ENCODE measurements at regions not wholly inside any gene's neighbourhood (a gene's known extent, or its start where the extent isn't known, plus 50 kb on each side); places are given as distances from the start of the nearest gene placed in this dataset.

- Mint-ChIP-seq H3K27ac (no peak overlapping the region), H3K4me3 (no peak overlapping the region), H3K27me3 (no peaks in the 10 kb centered on the region), H3K36me3 (peaks cover 2% of the 10 kb centered on the region), H3K9me3 (peaks cover 0 to 4% (median 2%) of the 10 kb centered on the region in 3 donors), H3K4me1 (no peaks in the 10 kb centered on the region)
Measured at GRCh38 chr10:44811072-44811471, 100.1 kb upstream of the TMEM72 start.

- peaks cover 2% of the 10 kb centered on the region for H3K27me3 Mint-ChIP-seq
Measured at GRCh38 chr10:44813201-44813600, 97.9 kb upstream of the TMEM72 start.

GRCh38 chr10:44814929-44815328, 96.2 kb upstream of the TMEM72 start:
- H3K27me3 Mint-ChIP-seq = peaks cover 2% of the 10 kb centered on the region

More at GRCh38 chr10:44813201-44813600, 97.9 kb upstream of the TMEM72 start:
- H3K27ac Mint-ChIP-seq = no peak overlapping the region
- H3K4me3 Mint-ChIP-seq = no peak overlapping the region
- H3K4me1 Mint-ChIP-seq = no peaks in the 10 kb centered on the region
- H3K36me3 Mint-ChIP-seq = no peaks in the 10 kb centered on the region
- peaks cover 0 to 4% (median 2%) of the 10 kb centered on the region in 3 donors for H3K9me3 Mint-ChIP-seq

GRCh38 chr10:44818041-44818649, 93.0 kb upstream of the TMEM72 start:
- Mint-ChIP-seq H3K27ac (no peak overlapping the region), H3K4me3 (no peak overlapping the region), H3K9me3 (peaks cover 0 to 2% (median 0%) of the 10 kb centered on the region in 3 donors), H3K27me3 (peaks cover 2% of the 10 kb centered on the region), H3K36me3 (no peaks in the 10 kb centered on the region), H3K4me1 (no peaks in the 10 kb centered on the region)

More at GRCh38 chr10:44814929-44815328, 96.2 kb upstream of the TMEM72 start:
- Mint-ChIP-seq H3K4me1 (no peaks in the 10 kb centered on the region), H3K27ac (no peak overlapping the region), H3K9me3 (peaks cover 0 to 2% (median 0%) of the 10 kb centered on the region in 3 donors), H3K36me3 (no peaks in the 10 kb centered on the region), H3K4me3 (no peak overlapping the region)

- peaks cover 0 to 2% (median 0%) of the 10 kb centered on the region in 3 donors for H3K9me3 Mint-ChIP-seq
- H3K4me1 Mint-ChIP-seq = no peaks in the 10 kb centered on the region
- no peak overlapping the region for H3K27ac Mint-ChIP-seq
- H3K4me3 Mint-ChIP-seq = no peak overlapping the region
- no peaks in the 10 kb centered on the region for H3K36me3 Mint-ChIP-seq
- H3K27me3 Mint-ChIP-seq = peaks cover 2% of the 10 kb centered on the region
Measured at GRCh38 chr10:44818701-44819127, 92.4 kb upstream of the TMEM72 start.

GRCh38 chr10:44820094-44820493, 91.0 kb upstream of the TMEM72 start:
- peaks cover 2% of the 10 kb centered on the region for H3K27me3 Mint-ChIP-seq
- no peak overlapping the region for H3K4me3 Mint-ChIP-seq
- H3K9me3 Mint-ChIP-seq = no peaks in the 10 kb centered on the region
- no peak overlapping the region for H3K27ac Mint-ChIP-seq
- H3K4me1 Mint-ChIP-seq = no peaks in the 10 kb centered on the region
- no peaks in the 10 kb centered on the region for H3K36me3 Mint-ChIP-seq

GRCh38 chr10:44821290-44821689, 89.8 kb upstream of the TMEM72 start:
- Mint-ChIP-seq H3K27me3 (peaks cover 2% of the 10 kb centered on the region), H3K36me3 (no peaks in the 10 kb centered on the region), H3K27ac (no peak overlapping the region), H3K4me3 (no peak overlapping the region), H3K9me3 (no peaks in the 10 kb centered on the region), H3K4me1 (no peaks in the 10 kb centered on the region)

- peaks cover 2% of the 10 kb centered on the region for H3K27me3 Mint-ChIP-seq
- no peak overlapping the region for H3K27ac Mint-ChIP-seq
- no peaks in the 10 kb centered on the region for H3K36me3 Mint-ChIP-seq
- no peaks in the 10 kb centered on the region for H3K4me1 Mint-ChIP-seq
- H3K9me3 Mint-ChIP-seq = no peaks in the 10 kb centered on the region
- H3K4me3 Mint-ChIP-seq = no peak overlapping the region
Measured at GRCh38 chr10:44822349-44822748, 88.8 kb upstream of the TMEM72 start.

DNA sequence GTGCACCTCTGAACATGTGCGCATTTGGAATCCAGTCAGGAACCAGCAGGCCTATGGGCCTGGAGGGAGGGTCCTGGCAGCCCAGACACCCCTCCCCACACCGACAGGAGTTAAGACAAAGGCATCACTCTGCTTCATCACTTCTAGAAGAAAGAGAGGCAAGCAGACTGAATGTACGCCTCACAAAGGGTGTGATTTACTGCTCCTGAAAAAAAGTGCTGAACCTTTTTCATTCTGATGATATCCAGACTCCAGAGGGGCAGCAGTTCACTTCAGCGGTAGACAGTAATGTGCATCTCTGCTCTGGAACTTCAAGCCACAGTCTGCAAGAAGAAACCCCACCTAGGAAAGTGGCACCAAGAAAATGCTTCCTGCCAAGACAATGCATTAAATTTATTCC, 88.2 kb upstream of the TMEM72 start:
- peaks cover 0 to 1% (median 0%) of the 10 kb centered on the region in 3 donors for H3K9me3 Mint-ChIP-seq
- no peaks in the 10 kb centered on the region for H3K36me3 Mint-ChIP-seq
- H3K27me3 Mint-ChIP-seq = no peaks in the 10 kb centered on the region
- H3K27ac Mint-ChIP-seq = no peak overlapping the region
- no peaks in the 10 kb centered on the region for H3K4me1 Mint-ChIP-seq
- H3K4me3 Mint-ChIP-seq = no peak overlapping the region

DNA sequence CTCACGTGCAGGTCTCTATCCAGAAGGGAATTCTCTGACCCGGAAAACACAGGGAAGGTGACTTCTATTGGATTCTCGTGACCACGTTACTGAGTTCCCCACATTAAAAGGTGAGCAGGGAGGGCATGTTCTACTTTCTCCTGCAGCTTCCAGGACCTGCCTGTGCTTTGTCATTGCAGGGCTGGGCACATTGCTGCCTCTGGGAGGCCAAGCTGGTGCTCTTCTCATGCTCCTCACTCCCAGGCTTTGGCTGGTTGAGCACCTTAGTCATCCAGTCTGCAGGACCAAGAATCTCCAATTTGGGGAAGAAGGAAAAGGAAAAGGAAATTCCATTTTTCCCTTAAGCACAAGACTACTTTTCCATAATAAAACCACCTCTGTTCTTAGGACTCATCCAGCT, 86.5 kb upstream of the TMEM72 start:
- Mint-ChIP-seq H3K36me3 (no peaks in the 10 kb centered on the region), H3K4me1 (no peaks in the 10 kb centered on the region), H3K9me3 (peaks cover 0 to 1% (median 0%) of the 10 kb centered on the region in 3 donors), H3K27me3 (peaks cover 4% of the 10 kb centered on the region), H3K4me3 (no peak overlapping the region), H3K27ac (no peak overlapping the region)

DNA sequence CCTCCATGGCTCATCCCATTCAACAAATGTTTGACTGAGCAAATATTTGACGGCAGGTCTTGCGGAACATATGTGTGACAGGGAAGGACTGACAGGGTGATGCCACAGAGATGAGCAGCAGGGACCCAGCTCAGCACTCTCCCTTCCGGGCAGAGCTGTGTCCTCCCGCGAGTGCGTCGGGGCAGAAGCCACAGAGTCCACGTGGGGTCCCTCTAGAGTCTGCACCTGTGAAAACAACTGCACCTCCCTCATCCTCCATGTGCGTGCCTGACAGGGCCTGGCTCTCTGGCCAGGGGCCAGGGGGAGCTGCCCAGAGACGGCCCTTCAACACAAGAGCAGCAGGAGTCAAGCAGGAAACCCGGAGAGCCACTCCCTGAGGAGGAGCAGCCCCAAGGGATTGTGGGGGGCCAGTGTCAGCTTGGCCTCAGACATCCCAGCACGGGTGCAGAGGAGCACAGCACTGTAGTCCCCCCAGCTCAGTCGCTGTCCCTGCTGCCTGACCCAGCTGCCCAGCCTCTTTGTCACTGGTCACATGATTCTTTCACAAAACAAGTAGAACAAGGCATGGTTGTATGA, 83.6 kb upstream of the TMEM72 start:
- Mint-ChIP-seq H3K27me3 (peaks cover 4% of the 10 kb centered on the region), H3K27ac (no peak overlapping the region)

DNA sequence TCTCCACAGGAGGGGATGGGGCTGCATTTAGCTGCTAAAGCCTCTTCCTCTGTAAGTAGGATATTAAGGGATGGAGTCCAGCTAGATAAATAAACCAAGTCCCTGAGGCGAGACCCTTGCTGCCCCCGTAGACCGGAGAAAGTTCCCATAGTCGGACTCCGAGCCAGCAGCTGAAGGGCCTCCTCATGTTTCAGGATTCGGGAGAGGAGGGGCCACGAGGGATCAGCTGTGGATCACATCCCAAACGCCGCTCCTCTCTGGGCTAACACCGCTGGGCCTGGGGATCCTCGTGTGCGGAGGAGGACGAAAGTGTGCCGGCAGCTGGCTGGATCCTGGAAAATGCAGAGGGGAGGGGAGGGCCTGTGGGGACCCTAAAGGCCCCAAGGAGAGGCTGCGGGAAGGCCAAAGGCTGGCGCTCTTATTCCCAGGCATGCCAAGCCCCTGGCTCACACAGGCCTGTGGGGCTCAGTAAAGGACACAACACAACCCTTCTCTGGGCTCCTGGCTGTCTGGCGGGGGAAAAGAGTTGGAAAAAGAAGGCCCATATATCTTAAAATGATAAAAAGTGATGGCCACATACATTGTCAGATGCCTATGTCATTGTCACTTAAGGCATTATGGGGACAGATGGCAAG, 82.5 kb upstream of the TMEM72 start:
- Mint-ChIP-seq H3K9me3 (peaks cover 0 to 1% (median 0%) of the 10 kb centered on the region in 3 donors), H3K4me1 (no peaks in the 10 kb centered on the region), H3K36me3 (no peaks in the 10 kb centered on the region), H3K4me3 (no peak overlapping the region), H3K27ac (no peak overlapping the region), H3K27me3 (peaks cover 4% of the 10 kb centered on the region)

More for the DNA sequence above, 83.6 kb upstream of the TMEM72 start:
- H3K4me3 Mint-ChIP-seq = no peak overlapping the region
- peaks cover 0 to 1% (median 0%) of the 10 kb centered on the region in 3 donors for H3K9me3 Mint-ChIP-seq
- H3K36me3 Mint-ChIP-seq = no peaks in the 10 kb centered on the region
- H3K4me1 Mint-ChIP-seq = no peaks in the 10 kb centered on the region

DNA sequence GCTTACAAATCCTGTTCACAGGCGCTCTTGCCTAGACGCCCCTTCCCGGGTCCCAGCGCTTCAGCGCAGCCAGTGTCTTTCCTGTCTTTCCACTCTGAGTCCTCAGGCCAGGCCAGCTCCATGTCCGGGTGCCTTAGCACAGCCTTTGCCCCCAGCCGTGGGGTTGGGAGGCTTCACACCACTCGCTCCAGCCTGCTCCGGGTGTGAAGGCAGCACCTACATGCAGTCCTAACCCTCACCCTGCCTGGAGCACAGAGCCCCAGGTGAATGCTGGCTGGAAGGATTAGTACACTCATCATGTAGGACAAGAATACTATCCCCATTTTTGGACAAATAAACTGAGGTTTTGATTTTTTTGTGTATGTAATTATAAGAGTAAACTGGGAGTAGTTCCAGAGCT, 81.7 kb upstream of the TMEM72 start:
- H3K9me3 Mint-ChIP-seq = peaks cover 0 to 1% (median 0%) of the 10 kb centered on the region in 3 donors
- H3K4me3 Mint-ChIP-seq = no peak overlapping the region
- no peaks in the 10 kb centered on the region for H3K4me1 Mint-ChIP-seq
- no peak overlapping the region for H3K27ac Mint-ChIP-seq
- no peaks in the 10 kb centered on the region for H3K36me3 Mint-ChIP-seq
- H3K27me3 Mint-ChIP-seq = peaks cover 4% of the 10 kb centered on the region

DNA sequence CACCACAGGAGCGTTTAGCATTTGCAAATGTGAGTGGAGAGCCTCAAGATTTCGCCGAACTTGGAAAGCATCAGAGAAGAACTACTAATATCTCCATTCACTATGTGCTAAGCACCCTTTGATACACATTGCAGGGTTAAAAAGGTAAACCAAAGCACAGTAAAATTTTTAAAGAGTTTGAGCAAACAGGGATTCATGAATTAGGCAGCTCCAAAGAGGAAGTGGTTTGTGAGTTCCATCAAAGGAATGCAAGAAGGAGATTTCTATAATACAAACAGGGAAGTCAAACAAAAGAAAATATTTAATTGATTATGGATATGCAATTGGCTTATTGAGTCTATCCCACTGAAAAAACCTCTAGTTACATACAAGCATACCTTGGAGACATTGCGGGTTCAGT, 81.1 kb upstream of the TMEM72 start:
- peaks cover 0 to 1% (median 0%) of the 10 kb centered on the region in 3 donors for H3K9me3 Mint-ChIP-seq
- no peak overlapping the region for H3K27ac Mint-ChIP-seq
- H3K4me3 Mint-ChIP-seq = no peak overlapping the region
- peaks cover 4% of the 10 kb centered on the region for H3K27me3 Mint-ChIP-seq
- no peaks in the 10 kb centered on the region for H3K4me1 Mint-ChIP-seq
- H3K36me3 Mint-ChIP-seq = no peaks in the 10 kb centered on the region

- Mint-ChIP-seq H3K27me3 (peaks cover 4% of the 10 kb centered on the region), H3K36me3 (no peaks in the 10 kb centered on the region), H3K4me3 (no peak overlapping the region), H3K27ac (no peak overlapping the region), H3K4me1 (no peaks in the 10 kb centered on the region), H3K9me3 (peaks cover 0 to 1% (median 0%) of the 10 kb centered on the region in 3 donors)
Measured at GRCh38 chr10:44831581-44831980, 79.6 kb upstream of the TMEM72 start.
